ENCODE measurements at regions not wholly inside any gene's neighbourhood (a gene's known extent, or its start where the extent isn't known, plus 50 kb on each side); places are given as distances from the start of the nearest gene placed in this dataset.
"Not testable (repeated sequence)": the region's sequence is repeated elsewhere in the genome, so short reads cannot be mapped to it uniquely, and the experiment has no call there.

- TF ChIP-seq POLR2A (IDR thresholded peaks at IDR 0.05; ENCODE audit: extremely low read depth, insufficient read length); CTCF (IDR thresholded peaks at IDR 0.05; ENCODE audit: low read depth, low read length); MYC (IDR thresholded peaks at IDR 0.05; ENCODE audit: low read depth, low read length): not testable (repeated sequence)
These were observed 591.2 kb downstream of the KCTD12 start for GRCh38 chr13:76295020-76295419.
